ENCODE measurements at regions not wholly inside any gene's neighbourhood (a gene's known extent, or its start where the extent isn't known, plus 50 kb on each side); places are given as distances from the start of the nearest gene placed in this dataset.

DNA sequence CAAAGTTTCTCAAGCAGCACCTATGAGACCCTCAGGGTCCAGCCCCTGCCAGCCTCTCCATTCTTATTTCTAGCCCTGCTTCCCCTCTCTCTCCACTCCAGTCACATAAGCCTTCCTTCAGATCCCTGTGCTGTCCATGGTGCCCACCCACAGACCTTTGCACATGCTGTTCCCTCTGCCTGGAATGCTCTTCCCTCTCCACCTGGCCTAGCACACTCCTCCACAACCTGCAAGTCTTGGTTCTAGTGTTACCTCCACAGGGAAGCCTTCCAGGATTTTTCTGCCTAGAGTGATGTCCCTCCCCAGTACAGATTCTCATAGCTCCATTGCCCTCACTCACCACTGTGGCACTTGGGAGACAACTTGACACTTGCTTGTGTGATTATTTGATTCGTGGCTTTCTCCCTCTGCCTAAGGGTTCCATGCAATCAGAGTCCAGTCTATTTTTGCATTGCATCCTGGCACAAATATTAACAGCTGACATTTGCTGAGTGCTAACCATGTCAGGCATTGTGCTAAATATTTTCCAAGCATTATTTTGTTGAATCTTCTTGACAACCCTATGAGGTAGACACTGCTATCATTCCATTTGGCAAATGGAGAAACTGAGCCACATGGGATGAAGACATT lies 127.3 kb downstream of the SYF2 start:
- no peak for DNase-seq (ENCODE audit: low read depth in 2 of 2)

DNA sequence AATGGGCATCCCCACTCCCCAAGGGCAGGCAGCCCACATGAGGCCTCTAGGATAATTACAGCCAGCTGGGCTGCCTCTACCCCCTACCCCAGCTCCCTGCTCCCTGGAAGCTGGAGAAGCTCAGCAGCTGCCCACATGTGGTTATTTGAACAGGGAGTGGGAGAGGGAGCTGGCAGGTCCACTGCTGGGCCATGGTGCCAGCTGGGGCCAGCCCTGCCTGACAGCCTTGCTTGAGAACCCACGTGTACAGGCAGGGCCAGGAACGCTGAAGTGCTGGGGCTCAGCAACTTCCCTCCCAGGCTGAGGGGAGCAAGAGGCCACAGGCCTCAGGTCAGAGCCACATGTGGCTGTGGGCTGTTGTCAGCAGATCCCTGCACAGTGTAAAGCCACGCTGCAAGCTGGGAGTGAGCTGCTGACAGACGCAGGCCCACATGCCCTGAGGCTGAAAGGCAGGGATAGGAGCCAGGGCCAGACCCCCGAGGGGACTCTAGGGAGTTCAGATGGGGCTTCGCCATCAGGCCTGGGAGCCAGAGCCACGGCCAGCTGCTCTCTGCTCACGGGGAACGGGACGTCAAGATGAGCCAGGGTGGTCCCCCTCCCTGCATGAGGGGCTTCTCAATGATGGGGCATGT lies 129.0 kb downstream of the SYF2 start:
- no peak for DNase-seq (ENCODE audit: low read depth in 2 of 2)

DNA sequence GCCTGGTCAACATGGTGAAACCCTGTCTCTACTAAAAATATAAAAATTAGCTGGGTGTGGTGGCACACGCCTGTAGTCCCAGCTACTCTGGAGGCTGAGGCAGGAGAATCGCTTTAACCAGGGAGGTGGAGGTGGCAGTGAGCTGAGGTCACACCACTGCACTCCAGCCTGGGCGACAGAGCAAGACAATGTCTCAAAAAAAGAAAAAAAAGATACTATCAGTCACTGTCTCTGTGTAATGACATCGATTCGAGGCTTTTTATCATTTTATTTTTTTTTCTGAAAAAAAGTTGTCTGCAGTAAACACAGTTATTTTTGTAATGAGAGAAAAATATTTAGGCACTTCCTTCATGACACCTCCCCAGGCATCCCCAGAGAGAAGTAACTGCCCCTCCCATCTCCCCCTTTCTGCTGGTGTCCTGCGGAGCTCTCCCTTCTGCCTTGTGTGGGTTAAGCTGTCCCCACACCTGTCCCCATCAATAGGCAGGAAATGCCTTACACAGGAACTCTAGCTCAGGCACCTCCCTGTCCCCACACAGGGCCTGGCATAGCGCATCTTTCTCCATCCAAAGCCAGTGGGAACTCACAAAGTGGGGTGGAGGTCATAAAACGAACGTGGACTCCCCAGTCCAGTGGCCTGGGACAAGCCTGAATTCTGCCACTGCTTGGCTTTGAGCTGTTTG lies 132.0 kb downstream of the SYF2 start:
- DNase-seq (ENCODE audit: low read depth in 2 of 2) = no peak

DNA sequence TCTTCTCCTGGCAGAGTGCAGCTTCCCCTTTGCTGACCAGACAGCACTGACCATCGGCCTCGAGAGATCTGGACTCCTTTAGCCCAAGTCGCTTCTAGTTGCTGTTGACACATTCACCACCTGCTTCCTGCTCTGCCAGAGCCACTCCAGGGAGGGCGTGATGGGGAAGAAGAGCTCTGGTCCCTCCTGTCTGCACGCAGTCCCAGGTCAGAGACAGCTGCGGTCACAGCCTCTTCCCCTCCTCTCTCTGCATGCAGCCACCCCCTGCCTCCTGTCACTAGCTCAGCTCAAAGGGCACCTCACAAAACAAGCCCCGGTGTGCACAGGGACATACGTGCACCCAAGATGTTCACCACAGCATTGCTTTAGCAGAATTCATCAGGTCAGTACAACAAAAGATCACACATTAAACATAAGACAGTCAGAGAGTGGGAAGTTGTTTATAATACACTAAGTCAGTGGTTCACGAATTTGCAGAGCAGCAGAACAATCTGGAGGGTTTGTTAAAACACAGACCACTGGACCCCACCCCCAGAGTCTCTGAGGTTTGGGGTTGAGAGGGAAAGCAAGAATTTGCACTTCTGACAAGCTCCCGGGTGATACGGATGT lies 132.9 kb downstream of the SYF2 start:
- DNase-seq (ENCODE audit: low read depth in 2 of 2) = no peak

DNA sequence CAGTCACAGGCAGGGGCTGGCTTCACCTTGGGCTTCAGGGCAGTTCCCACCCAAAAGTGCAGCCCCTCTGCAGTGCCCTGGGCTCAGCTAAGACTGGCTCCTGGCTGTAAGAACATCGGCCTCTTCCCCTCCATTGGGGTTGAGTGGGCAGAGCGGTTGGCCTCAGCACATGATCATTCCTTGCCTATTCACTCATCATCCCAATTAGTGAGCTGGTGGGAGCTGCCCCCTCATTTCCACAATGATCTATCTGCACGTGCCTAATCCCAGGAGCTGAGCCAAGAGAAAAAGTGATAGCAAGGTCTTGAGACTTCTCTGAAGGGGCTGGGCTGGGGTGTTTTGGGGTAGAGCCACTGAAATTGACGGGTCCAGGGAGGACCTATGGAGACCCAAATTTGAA lies 133.6 kb downstream of the SYF2 start:
- no peak for DNase-seq (ENCODE audit: low read depth in 2 of 2)

DNA sequence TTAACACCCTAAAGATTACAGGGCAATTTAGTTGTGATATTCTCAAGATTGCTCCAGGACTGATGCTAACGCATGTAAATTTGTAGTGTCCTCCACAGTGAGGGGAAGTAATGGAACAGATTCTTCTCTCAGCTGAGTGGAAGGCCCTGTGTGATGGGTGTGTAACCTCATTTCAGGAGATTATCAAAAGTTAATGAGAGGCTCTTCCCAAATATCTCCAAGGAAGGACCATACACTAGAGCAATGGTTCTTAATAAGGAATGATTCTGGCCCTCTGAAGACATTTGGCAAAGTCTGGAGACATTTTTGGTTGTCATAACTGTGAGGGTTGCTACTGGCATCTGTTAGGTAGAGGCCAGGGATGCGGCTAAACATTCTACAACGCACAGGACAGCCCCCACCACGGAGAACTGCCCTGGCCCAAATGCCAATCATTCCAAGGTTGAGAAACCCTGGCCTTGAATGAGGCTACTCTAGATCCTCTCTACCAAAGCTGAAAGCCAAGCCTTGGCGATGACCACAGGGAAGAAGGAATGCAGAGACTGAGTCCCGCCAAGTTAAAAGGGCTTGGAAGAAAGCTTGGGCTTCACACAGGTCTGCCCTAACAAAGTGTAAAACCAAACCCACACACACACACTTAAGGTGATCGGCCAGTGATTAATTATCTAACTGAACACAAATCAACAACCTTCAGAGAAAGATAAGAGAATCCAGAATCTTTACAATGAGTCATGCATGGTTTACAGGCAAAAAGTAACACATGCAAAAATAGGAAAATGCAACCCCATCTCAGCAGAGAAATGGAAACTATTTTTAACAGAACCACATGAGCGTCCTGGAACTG lies 135.8 kb downstream of the SYF2 start:
- DNase-seq (ENCODE audit: low read depth in 2 of 2) = no peak

DNA sequence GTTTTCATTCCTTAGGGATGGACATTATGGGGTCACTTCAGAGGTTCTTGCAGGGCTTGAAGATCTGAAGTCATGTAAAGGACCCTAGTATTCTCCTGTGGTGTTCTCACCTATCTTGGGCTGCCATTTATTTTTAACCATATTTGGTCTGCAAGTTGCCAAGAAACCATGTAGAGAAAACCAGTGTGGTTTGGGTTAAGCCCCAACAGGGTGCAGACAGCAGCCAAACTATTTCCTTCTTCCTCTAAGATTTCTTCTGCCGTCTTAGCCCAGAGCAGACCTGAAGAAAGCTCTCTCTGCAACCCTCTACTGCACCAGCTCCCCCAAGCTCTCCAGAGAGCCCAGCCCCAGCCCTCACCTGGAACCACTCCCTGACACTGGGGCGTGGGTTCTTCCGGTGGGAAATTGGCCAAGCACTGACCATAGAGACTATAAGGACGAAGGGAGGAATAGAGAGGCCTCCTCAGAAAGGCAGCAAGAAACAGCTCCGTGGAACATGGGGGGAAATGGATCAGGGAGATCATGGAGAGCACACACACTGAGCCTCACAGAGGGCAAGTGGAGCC lies 136.6 kb downstream of the SYF2 start:
- no peak for DNase-seq (ENCODE audit: low read depth in 2 of 2)

DNA sequence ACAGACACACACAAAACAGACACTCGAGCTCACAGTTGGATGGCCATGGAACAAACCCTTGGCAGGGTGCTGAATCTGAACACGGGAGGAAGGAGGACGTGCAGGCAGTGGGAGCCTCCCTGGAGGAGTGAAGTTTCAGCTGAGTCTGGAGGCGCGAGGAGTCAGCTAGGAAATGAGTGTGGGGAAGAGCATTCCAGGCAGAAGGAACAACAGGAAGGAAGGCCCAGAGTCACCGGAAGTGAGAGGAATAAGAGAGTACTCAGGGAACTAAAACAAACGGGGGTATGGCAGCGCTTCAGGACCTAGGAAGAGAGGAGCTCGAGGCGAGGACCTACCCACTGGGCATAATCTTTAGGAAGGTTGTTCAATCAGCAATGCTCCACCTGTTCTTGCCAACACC lies 137.3 kb downstream of the SYF2 start:
- DNase-seq (ENCODE audit: low read depth in 2 of 2) = no peak

DNA sequence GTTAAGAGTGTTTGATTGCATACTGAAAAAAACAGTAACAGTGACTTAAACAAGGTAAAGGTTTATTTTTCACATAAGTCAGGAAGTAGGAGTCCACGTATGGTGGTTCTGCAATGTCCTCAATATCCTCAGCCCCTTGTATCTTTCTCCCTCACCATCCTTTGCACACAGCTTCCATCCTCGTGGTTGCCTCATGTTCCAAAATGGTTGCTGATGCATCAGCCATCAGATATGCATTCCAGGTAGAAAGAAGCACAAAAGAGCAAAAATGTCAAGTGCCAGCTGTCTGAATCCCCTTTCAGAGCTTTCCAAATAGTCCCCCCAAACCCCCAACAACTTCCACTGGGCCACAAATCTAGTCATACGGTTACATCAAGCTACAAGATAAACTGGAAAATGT lies 138.1 kb downstream of the SYF2 start:
- no peak for DNase-seq (ENCODE audit: low read depth in 2 of 2)

DNA sequence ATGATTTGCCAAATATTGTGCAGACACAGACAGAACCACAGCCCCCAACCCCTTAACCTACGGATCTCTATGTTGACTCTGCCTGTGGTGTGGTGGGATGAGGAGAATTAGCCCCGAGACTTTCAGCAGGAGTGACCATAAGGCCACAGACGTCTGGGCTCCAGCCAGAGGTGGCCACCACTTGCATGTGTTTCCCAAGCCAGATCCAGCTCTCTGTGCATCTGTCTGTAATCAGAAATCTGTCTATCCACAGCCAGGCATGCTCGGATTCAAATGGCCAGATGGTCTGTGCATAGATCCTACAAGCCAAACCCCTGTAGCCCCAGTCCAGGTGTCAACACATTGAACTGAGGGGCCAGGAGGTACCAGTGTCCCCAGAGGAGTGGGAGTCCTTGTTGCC lies 140.6 kb downstream of the SYF2 start:
- DNase-seq (ENCODE audit: low read depth in 2 of 2) = no peak

DNA sequence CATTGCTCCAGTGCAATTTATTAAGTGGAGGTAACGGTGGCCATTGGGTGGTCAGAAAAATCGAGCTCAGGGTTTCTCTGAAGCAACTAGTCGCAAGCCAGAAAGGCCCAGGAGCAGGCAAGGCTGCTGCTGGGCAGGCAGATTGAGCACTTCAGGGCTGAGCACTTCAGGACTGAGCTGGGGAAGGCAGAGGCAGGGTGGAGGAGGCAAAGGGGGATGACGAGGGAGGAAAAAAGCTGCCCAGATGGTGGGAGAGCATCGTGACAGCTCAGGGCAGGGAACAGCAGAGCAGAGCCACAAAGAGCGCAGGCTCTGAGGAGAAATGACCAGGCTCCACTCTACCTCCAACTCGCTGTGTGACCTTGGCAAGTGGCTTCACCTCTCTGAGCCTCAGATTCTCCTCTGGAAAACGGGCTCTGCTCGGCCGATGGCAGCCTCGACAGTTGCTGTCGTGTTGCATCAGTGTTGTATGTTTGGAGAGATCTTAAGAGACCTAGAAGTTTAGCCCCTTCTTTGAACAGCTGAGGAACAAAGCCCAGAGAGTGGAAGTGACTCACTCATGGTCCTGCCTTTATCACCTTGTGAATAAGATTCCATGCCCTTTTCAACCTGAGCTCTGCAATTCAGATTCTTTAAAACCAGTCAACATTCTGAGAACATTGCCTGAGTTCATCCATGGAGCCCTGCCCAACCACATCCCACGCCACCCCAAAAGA lies 141.4 kb downstream of the SYF2 start:
- DNase-seq (ENCODE audit: low read depth in 2 of 2) = no peak

DNA sequence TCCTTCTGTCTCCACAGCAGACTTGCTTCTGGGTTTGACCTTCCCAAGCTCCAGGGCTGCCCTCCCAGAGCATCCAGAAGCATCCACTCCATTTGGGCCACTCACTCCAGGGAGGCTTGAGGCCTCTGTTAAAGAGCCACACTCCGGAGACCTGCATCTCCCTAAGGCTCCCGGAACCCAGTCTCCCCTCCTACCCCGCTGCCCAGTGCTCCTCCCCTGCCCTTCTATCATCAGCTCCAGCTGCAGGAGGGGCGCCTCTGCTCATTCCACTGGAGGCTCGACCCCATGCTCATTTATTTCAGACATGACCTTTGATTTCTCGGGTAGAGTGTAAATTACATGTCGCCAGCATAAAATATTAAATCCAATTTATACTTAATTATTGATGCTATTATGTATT lies 142.5 kb downstream of the SYF2 start:
- no peak for DNase-seq (ENCODE audit: low read depth in 2 of 2)

DNA sequence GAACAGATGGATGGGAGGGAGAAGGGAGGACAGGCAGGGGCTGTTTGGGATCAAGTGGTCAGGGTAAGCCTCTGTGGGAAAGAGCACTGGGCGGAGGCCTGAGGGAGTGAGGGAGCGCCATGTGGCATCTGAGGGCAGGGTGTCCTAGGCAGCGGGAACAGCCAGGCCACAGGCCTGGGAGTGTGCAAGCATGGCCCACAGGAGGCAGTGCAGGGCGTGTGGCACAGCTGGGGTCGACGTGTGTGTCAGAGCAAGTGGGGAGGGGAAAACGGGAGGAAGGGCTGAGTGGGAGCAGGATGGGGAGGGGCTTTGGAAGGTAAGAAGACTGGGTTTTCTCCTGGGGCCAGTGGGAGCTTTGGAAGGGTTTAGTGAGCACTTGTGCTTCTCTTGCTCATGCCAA lies 143.4 kb downstream of the SYF2 start:
- no peak for DNase-seq (ENCODE audit: low read depth in 2 of 2)

DNA sequence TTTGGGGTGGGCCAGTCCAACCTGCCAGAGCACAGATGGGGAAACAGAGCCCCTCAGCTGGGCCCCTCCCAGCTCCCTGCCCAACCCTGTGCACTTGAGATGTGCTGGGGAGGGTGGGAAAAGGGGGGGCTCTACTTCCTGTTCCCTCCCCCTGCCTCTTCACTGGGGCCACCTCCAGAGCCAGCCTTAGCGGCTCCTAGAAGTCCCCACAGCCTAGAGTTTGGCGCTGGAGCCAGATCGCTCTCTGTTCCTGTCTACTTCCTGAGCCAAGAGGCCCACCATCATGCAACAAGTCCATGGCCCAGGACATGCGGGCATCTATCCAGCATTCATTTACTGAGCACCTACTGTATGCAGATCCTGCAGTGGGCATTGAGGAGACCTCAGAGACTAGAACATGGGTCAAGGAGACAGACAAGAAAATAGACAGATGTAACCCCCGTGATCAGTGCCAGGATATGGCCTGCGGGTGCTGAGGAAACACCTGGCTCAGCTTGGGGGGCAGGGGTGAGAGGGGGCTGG lies 144.1 kb downstream of the SYF2 start:
- DNase-seq (ENCODE audit: low read depth in 2 of 2) = no peak

DNA sequence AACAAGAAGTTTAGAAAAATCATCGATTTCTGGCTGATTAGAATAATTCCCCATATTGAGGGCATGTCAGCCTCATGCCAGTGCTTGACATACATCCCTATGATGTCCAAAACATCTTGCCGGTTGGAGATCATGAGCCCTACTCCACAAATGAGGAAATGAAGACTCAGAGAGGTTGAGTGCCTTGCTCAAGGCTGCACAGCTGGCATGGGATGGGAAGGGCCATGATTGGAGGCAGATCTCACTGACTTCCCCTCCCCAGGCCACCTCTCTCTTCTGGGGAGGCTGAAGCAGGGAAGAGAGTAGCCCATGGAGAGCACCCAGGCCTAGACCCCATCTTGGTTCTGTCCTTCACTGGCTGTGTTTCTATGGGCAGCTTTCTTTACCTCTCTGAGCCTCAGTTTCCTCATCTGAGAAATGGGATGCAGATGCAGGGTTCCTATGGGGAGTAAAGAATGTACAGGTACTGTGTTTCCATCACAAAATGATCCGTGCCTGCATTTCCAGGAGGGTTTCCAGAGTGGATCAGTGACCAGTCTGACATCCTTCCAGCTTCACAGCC lies 145.7 kb downstream of the SYF2 start:
- DNase-seq (ENCODE audit: low read depth in 2 of 2) = no peak

DNA sequence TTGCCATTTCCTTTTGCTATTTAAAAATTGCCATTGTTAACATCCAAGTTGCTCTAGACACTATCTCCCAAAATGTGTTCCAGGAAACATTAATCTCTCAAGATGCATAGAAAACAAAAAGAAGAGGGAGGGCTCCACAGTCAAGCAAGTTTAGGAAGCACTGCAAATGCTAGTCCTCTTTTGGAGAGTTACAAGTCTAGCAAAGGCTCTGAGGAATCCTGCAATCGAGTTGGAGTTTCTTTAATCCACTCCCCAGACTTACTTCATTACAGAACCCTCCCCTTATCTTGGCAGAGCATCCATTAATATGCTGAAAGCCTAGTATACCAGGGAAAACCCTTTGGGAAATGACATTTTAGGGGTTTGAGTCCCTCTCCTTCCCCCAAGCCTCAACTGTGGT lies 147.9 kb downstream of the SYF2 start:
- DNase-seq (ENCODE audit: low read depth in 2 of 2) = no peak

DNA sequence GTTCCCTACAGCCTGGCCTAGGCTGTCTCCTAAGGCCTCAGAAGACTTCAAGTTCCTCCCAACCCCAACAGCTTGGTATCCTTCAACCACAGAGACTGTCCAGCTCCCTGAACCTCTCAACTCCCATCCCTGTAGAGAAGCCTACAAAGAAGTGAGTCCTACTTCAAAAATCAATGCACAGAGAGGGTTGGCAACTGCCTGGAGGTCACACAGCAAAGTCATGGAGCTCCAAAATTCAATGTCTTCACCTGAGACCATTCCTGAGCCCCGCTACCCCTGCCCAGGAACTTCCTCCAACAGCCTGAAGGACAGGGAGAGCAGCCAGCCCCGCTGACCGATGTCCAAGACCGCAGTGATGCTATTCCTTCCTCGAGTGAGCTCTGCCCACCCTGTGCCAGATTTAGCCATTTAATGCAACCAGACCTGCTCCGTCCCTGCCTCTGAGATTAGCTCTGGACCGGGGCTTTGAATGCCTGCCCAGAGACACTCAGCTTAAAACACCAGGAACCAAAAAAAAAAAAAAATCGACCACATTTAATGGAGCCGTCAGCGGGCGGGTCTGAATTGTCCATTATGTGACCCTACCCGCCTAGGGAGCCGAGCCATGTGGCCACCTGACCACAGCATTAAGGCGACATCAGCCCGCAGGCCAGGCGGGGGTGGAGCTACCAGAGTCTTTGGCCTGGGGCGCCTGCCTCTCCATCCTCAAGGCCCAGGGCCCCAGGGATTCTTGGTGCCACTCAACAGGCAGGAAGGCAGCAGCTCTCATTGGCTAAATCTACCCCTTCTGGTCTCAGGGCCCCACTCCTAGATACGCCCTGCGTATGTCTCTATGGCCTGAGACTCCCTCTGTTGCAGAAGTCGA lies 148.6 kb downstream of the SYF2 start:
- no peak for DNase-seq (ENCODE audit: low read depth in 2 of 2)

DNA sequence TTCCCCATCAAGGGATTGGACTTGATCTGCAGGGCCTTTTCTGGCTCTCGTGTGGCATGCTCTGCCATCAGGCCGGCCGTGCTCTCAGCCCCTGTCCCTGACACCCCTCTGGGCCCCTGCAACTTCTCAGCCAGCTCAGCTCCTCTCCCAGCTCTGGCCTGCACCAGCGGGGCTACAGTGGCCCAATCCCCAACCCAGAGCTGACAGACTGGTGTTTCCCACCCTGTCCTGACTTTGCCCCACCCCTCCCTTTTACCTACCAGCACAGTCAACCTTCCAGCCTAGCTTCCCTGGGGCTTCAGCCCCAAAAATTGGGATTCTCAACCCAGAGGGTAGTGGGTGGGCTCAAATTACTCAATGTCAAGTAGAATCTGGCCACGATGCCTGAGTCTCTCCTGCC lies 149.3 kb downstream of the SYF2 start:
- no peak for DNase-seq (ENCODE audit: low read depth in 2 of 2)

DNA sequence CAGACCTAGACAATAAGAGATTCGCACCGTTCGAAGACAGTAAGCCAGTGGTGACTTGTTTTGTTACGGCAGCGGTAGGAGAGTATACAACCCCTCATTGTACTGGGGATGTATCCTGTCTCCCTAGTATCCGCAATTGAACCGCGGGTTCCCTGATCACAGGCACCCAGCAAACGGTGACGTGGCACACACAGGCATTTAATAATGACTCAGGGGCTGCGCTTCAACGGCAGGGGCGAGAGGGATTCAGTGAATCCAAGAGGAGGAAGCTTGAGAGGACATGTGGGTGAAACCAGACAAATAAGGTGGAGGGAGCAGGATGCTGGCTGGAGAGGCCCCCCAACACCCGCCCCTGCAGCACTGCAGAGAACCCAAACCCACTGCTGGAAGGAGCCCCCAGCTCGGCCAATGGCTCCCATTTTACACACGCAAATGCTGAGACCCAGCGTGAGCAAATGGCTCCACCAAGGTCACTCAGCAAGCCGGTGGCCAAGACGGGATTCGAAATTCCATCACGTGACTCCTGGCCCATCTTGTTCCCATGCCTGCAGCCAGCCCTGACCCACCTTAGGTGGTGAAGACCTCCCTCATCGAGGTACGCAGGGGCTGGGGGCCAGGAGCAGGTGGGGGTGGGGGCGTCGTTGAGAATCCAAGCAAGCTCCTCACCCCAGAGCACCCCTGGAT lies 149.9 kb downstream of the SYF2 start:
- DNase-seq (ENCODE audit: low read depth in 2 of 2) = no peak
